ENCODE measurements at regions not wholly inside any gene's neighbourhood (a gene's known extent, or its start where the extent isn't known, plus 50 kb on each side); places are given as distances from the start of the nearest gene placed in this dataset.

DNA sequence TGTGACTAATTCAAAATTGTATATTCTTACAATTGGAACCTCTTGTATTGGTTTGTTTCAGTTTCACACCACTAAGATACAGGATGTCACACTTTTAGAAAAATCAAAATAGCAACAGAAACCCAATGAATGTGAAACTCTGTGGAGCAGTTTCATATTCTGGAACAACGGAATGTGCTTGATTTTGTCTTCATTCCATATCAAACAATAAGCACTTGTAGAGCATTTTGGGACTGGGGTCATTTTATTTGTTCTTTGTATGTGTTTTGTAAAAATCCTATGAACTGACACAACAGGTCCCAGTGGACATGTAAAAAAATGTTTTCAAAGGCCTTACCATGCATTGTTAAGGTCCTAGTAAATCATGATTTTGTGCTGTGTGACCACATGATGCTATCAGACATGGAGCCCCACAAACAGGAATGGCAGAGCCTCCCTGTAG is 123.1 kb downstream of the DKK1 start:
- H3K4me1 ChIP-seq (ENCODE audit: control insufficient read depth in 1 of 2, extremely low read depth in 1 of 2, insufficient read depth in 2 of 2, low read length in 2 of 2): no peaks in the 10 kb centered on the region
- H3K36me3 ChIP-seq (ENCODE audit: control insufficient read depth in 2 of 2, extremely low read depth in 1 of 2, insufficient read depth in 1 of 2, low read length in 1 of 2): no peaks in the 10 kb centered on the region
- no peak overlapping the region for H3K4me3 ChIP-seq (ENCODE audit: control insufficient read depth in 1 of 2, extremely low read depth in 1 of 2, low read length in 1 of 2)
- POLR2A ChIA-PET: no interaction called here
- no peak overlapping the region for H3K27ac Mint-ChIP-seq
- H3K4me3 Mint-ChIP-seq: no peak overlapping the region
- no peak overlapping the region for H3K27ac ChIP-seq (ENCODE audit: low read length)
- H3K9me3 Mint-ChIP-seq: no peaks in the 10 kb centered on the region
- no CpG with 5 or more reads among the region's 1 CpG for WGBS (ENCODE audit: insufficient coverage)
- DNase-seq (no peak), ATAC-seq (replicated peaks in 1 of 4) (no peak)
- no peaks in the 10 kb centered on the region for H3K4me1 Mint-ChIP-seq
- CTCF ChIA-PET: no interaction called here
- H3K27me3 Mint-ChIP-seq: no peaks in the 10 kb centered on the region
- no peaks in the 10 kb centered on the region for H3K27me3 ChIP-seq (replicated peaks in 1 of 2; ENCODE audit: control insufficient read depth in 2 of 2, extremely low read depth in 1 of 2, insufficient read depth in 2 of 2, low read length in 1 of 2)
- H3K36me3 Mint-ChIP-seq: no peaks in the 10 kb centered on the region
- no peaks in the 10 kb centered on the region for H3K9me3 ChIP-seq

DNA sequence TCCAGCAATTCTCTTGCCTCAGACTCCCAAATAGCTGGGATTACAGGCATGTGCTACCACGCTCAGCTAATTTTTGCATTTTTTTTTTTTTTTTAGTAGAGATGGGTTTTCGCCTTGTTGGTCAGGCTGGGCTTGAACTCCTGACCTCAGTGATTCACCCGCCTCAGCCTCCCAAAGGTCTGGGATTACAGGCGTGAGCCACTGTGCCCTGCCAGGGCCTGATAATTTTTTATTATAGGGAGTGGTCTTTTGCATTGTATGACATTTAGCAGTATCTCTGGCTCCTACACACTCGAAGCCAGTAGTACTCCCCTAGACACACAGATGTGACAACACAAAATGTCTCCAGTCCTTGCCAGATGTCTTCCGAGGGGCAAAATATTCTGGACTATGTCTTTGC is 124.0 kb downstream of the DKK1 start:
- Mint-ChIP-seq H3K27me3 (no peaks in the 10 kb centered on the region), H3K4me1 (no peaks in the 10 kb centered on the region), H3K9me3 (no peaks in the 10 kb centered on the region), H3K4me3 (no peak overlapping the region), H3K36me3 (no peaks in the 10 kb centered on the region), H3K27ac (no peak overlapping the region)
- Histone ChIP-seq H3K4me3 (ENCODE audit: control insufficient read depth in 1 of 2, extremely low read depth in 1 of 2, low read length in 1 of 2) (no peak overlapping the region), H3K9me3 (no peaks in the 10 kb centered on the region), H3K27ac (ENCODE audit: low read length) (no peak overlapping the region), H3K27me3 (replicated peaks in 1 of 2; ENCODE audit: control insufficient read depth in 2 of 2, extremely low read depth in 1 of 2, insufficient read depth in 2 of 2, low read length in 1 of 2) (no peaks in the 10 kb centered on the region), H3K36me3 (ENCODE audit: control insufficient read depth in 2 of 2, extremely low read depth in 1 of 2, insufficient read depth in 1 of 2, low read length in 1 of 2) (no peaks in the 10 kb centered on the region), H3K4me1 (ENCODE audit: control insufficient read depth in 1 of 2, extremely low read depth in 1 of 2, insufficient read depth in 2 of 2, low read length in 2 of 2) (no peaks in the 10 kb centered on the region)
- ATAC-seq (replicated peaks in 1 of 4) (no peak), DNase-seq (no peak)
- ChIA-PET POLR2A (no interaction called here), CTCF (no interaction called here)
- WGBS (ENCODE audit: insufficient coverage): no CpG with 5 or more reads among the region's 6 CpGs

DNA sequence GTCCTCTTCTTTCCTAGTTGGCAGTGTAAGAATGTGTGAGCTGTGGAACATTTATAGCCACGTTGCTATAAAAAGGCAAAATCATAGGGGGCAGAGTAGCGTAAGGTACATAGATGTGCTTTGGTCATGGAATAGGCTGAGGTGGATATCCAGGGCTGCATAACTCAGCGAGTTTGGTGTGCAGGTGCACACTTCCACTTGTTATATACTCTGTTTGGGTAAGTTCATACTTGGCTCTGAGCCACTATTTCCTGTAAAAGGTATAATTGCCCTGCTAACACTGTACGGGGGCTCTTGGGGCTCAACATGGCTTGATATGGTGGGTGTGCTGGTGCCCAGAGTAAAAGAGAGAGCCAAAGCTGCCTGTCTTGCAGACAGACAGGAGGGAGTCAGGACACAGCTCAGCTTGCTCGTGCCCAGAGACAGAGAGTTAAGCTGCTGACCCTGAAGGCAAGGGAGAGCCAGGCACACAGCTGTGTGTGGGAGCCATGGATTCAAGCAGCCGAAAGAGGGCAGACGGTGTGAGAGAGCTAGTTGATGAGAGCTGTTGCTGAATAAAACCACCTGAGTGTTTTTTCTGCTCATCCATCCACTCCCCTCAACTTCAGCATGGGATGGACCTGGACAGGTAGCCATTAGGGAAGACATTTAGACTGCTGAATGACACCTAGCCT is 126.7 kb downstream of the DKK1 start:
- H3K4me3 ChIP-seq (ENCODE audit: control insufficient read depth in 1 of 2, extremely low read depth in 1 of 2, low read length in 1 of 2): no peak overlapping the region
- ATAC-seq (replicated peaks in 1 of 4) (no peak), DNase-seq (no peak)
- ChIA-PET CTCF (no interaction called here), POLR2A (no interaction called here)
- no peaks in the 10 kb centered on the region for H3K36me3 ChIP-seq (ENCODE audit: control insufficient read depth in 2 of 2, extremely low read depth in 1 of 2, insufficient read depth in 1 of 2, low read length in 1 of 2)
- no peaks in the 10 kb centered on the region for H3K4me1 ChIP-seq (ENCODE audit: control insufficient read depth in 1 of 2, extremely low read depth in 1 of 2, insufficient read depth in 2 of 2, low read length in 2 of 2)
- no peaks in the 10 kb centered on the region for H3K9me3 ChIP-seq
- H3K27me3 ChIP-seq (replicated peaks in 1 of 2; ENCODE audit: control insufficient read depth in 2 of 2, extremely low read depth in 1 of 2, insufficient read depth in 2 of 2, low read length in 1 of 2): no peaks in the 10 kb centered on the region
- H3K9me3 Mint-ChIP-seq: peaks cover 0 to 5% (median 0%) of the 10 kb centered on the region in 3 donors
- no peak overlapping the region for H3K4me3 Mint-ChIP-seq
- no peak overlapping the region for H3K27ac ChIP-seq (ENCODE audit: low read length)
- no peaks in the 10 kb centered on the region for H3K36me3 Mint-ChIP-seq
- H3K27me3 Mint-ChIP-seq: no peaks in the 10 kb centered on the region
- WGBS (ENCODE audit: insufficient coverage): 65% methylated on average over 5 of the region's 7 CpGs
- H3K4me1 Mint-ChIP-seq: no peaks in the 10 kb centered on the region
- no peak overlapping the region for H3K27ac Mint-ChIP-seq

DNA sequence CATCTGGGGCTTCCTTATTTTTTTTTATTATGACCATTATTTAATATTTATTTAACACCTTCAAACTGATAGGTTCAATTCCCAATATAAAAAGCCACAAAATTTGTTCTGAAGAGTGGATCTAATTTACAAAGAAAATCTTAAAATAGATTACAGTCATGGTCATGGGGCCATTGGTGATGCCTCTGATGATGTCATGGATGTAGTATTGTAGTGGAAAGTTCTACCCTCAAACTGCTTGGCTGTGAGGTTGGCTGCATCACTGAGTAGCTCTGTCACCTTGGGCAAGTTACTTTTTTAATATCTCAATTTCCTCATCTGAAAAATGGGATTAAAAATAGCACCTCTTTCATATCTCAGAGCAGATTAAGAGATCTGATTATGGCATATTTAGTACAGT is 128.5 kb downstream of the DKK1 start:
- no peaks in the 10 kb centered on the region for H3K36me3 ChIP-seq (ENCODE audit: control insufficient read depth in 2 of 2, extremely low read depth in 1 of 2, insufficient read depth in 1 of 2, low read length in 1 of 2)
- H3K4me3 ChIP-seq (ENCODE audit: control insufficient read depth in 1 of 2, extremely low read depth in 1 of 2, low read length in 1 of 2): no peak overlapping the region
- Mint-ChIP-seq H3K9me3 (peaks cover 0 to 5% (median 0%) of the 10 kb centered on the region in 3 donors), H3K27ac (no peak overlapping the region), H3K4me1 (no peaks in the 10 kb centered on the region), H3K27me3 (no peaks in the 10 kb centered on the region), H3K36me3 (no peaks in the 10 kb centered on the region), H3K4me3 (no peak overlapping the region)
- no peaks in the 10 kb centered on the region for H3K4me1 ChIP-seq (ENCODE audit: control insufficient read depth in 1 of 2, extremely low read depth in 1 of 2, insufficient read depth in 2 of 2, low read length in 2 of 2)
- DNase-seq: no peak
- no peaks in the 10 kb centered on the region for H3K27me3 ChIP-seq (replicated peaks in 1 of 2; ENCODE audit: control insufficient read depth in 2 of 2, extremely low read depth in 1 of 2, insufficient read depth in 2 of 2, low read length in 1 of 2)
- ChIA-PET POLR2A (no interaction called here), CTCF (no interaction called here)
- no peaks in the 10 kb centered on the region for H3K9me3 ChIP-seq
- no peak for ATAC-seq (replicated peaks in 1 of 4)
- no peak overlapping the region for H3K27ac ChIP-seq (ENCODE audit: low read length)

DNA sequence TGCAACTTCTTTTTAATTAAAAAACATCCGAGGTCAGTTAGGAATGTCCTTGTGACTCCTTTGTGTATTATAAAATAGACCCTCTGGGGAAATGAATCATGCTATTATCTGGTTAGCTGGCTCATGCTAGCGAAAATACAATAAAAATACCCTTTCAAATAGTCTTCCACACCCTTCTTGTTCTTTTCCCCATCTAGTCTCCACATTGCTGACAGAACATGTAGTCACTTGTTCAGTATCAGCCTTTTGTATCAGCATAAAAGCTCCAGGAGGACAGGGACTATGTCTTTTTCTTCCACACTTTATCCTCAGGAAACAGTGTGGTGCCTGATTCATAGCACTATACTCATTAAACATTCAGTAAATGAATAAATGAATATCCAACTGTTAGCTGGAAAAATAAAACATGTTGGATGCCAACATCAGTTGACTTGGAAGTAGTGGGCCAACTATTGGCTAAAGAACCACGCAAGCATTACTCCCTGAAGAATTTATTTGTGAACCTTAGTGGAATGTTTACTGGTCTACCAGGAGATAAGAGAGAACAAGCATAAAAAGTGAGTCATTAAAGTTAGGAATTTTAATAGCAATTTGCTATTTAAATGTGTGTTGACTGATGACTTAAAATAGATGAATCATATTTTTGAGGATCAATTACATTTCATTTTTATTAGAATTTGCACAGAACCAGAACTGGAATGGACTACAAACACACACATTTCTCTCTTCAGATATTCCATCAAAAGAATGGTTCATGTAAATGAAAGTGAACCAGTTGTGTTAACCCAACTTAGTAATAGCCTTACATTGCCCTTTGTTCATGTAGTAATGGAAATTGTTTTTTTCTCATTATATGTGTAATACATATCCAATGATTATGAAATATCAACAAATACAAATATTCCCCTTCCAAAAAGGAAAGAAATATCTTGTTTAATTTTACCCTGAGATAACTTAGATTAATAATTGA is 129.6 kb downstream of the DKK1 start:
- CTCF ChIA-PET: interaction anchor here in 1 of 2 donors (0.5 kb wide), 1 partner anchor 200 kb away, joined by 11 read pairs; no protein-coding TSS in a partner anchor
- Mint-ChIP-seq H3K27ac (no peak overlapping the region), H3K9me3 (peaks cover 0 to 5% (median 0%) of the 10 kb centered on the region in 3 donors), H3K36me3 (no peaks in the 10 kb centered on the region), H3K27me3 (no peaks in the 10 kb centered on the region), H3K4me3 (no peak overlapping the region), H3K4me1 (no peaks in the 10 kb centered on the region)
- no peaks in the 10 kb centered on the region for H3K4me1 ChIP-seq (ENCODE audit: control insufficient read depth in 1 of 2, extremely low read depth in 1 of 2, insufficient read depth in 2 of 2, low read length in 2 of 2)
- ATAC-seq (replicated peaks in 1 of 4) (no peak), DNase-seq (no peak)
- H3K27me3 ChIP-seq (replicated peaks in 1 of 2; ENCODE audit: control insufficient read depth in 2 of 2, extremely low read depth in 1 of 2, insufficient read depth in 2 of 2, low read length in 1 of 2): no peaks in the 10 kb centered on the region
- H3K9me3 ChIP-seq: no peaks in the 10 kb centered on the region
- POLR2A ChIA-PET: no interaction called here
- no peak overlapping the region for H3K4me3 ChIP-seq (ENCODE audit: control insufficient read depth in 1 of 2, extremely low read depth in 1 of 2, low read length in 1 of 2)
- no peaks in the 10 kb centered on the region for H3K36me3 ChIP-seq (ENCODE audit: control insufficient read depth in 2 of 2, extremely low read depth in 1 of 2, insufficient read depth in 1 of 2, low read length in 1 of 2)
- 100% methylated on average over 1 of the region's 3 CpGs for WGBS (ENCODE audit: insufficient coverage)
- H3K27ac ChIP-seq (ENCODE audit: low read length): no peak overlapping the region

DNA sequence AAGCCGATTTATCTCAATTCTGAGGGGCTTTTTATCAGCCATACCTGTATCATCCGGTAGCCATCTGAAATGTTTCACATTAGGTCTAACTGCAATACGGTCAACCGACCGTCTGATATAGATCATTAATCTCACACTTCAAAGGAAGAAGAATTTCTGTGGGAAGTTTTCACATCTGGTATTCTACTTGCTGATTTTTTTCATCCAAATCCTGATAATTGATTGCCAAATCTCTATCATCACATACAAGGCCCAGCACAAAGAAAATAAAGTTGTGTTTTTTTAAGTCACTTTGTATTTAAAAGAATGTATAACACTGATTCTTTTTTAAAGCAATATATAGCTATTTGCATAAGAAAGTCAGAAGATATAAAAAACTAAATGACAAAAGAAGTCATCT is 132.3 kb downstream of the DKK1 start:
- Mint-ChIP-seq H3K27ac (no peak overlapping the region), H3K4me3 (no peak overlapping the region), H3K4me1 (no peaks in the 10 kb centered on the region), H3K27me3 (no peaks in the 10 kb centered on the region), H3K36me3 (no peaks in the 10 kb centered on the region), H3K9me3 (peaks cover 0 to 5% (median 0%) of the 10 kb centered on the region in 3 donors)
- Histone ChIP-seq H3K4me3 (ENCODE audit: control insufficient read depth in 1 of 2, extremely low read depth in 1 of 2, low read length in 1 of 2) (no peak overlapping the region), H3K27ac (ENCODE audit: low read length) (no peak overlapping the region), H3K27me3 (replicated peaks in 1 of 2; ENCODE audit: control insufficient read depth in 2 of 2, extremely low read depth in 1 of 2, insufficient read depth in 2 of 2, low read length in 1 of 2) (no peaks in the 10 kb centered on the region), H3K9me3 (no peaks in the 10 kb centered on the region), H3K4me1 (ENCODE audit: control insufficient read depth in 1 of 2, extremely low read depth in 1 of 2, insufficient read depth in 2 of 2, low read length in 2 of 2) (no peaks in the 10 kb centered on the region), H3K36me3 (ENCODE audit: control insufficient read depth in 2 of 2, extremely low read depth in 1 of 2, insufficient read depth in 1 of 2, low read length in 1 of 2) (no peaks in the 10 kb centered on the region)
- ATAC-seq (replicated peaks in 1 of 4): no peak
- ChIA-PET CTCF (no interaction called here), POLR2A (no interaction called here)
- WGBS (ENCODE audit: insufficient coverage): 100% methylated on average over 2 of the region's 5 CpGs
- no peak for DNase-seq
